GM19328 (cell line): ENCODE measurements at regions not wholly inside any gene's neighbourhood (a gene's known extent, or its start where the extent isn't known, plus 50 kb on each side); places are given as distances from the start of the nearest gene placed in this dataset.
"Not testable (repeated sequence)": the region's sequence is repeated elsewhere in the genome, so short reads cannot be mapped to it uniquely, and the experiment has no call there.

ENCODE experiments used
- ATAC-seq: cut with Tn5 transposase; IDR thresholded peaks from one replicate; pipeline ENCODE4 v1.9.1; 2021; ENCODE audit warnings: mild to moderate bottlenecking, moderate library complexity; ENCODE audit not compliant: unreplicated experiment

DNA sequence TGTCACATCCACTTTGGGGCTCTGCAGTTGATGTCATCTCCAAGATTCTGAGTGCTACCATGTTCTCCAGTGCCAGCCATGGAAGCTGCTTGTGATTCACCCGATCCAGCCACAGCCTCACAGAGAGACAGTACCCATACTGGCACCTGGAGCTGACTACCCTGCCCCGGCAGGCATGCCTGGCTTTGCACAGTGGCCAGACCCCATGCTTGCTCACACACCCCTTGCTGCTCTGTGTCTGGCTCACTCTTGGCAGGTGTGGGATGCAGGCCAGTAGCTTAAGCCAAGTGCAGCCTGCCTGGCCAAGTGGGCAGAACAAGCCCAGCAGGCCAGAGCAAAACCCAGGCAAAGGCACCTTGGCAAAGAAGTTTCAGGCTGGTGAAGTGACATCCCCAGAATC, 828.4 kb upstream of the VRK2 start:
- no peak for ATAC-seq

DNA sequence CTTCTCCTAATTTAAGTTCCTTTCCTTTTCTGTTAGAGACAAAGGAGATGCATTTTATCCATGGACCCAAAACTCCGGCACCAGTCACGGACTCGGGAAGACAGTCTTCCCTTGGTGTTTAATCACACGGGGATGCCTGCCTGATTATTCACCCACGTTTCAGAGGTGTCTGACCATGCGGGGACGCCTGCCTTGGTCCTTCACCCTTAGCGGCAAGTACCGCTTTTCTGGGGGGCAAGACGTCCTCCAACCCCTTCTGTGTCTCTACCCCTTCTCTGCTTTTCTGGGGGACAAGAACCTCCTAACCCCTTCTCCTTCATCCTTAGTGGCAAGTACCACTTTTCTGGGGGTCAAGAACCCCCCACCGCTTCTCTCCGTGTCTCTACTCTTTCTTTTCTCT, 816.9 kb upstream of the VRK2 start:
- not testable (repeated sequence) for ATAC-seq

DNA sequence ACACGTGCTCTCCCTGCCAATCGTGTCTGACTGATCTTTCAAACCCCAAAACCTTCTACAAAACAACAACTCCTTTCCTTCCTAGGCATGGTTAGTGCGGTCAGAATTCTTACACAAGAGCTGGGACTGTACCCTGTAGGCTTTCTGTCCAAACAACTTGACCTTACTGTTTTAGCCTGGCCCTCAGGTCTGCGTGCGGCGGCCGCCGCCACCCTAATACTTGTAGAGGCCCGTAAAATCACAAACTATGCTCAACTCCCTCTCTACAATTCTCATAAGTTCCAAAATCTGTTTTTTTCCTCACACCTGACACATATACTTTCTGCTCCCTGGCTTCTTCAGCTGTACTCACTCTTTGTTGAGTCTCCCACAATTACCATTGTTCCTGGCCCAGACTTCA, 814.3 kb upstream of the VRK2 start:
- ATAC-seq, result not testable (repeated sequence)

DNA sequence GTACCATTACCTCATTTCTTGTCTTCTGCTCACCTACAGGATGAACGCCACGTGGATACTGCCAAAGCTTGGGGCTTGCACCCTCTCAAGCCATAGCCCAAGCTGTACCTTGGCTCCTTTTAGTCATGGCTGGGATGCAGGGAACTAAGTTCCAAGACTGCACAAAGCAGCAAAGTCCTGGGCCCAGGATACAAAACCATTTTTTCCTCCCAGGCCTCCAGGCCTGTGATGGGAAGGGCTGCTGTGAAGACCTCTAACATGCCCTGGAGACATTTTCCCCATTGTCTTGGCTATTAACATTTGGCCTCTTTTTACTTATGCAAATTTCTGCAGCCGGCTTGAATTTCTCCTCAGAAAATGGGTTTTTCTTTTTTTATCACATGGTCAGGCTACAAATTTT, 795.1 kb upstream of the VRK2 start:
- not testable (repeated sequence) for ATAC-seq

DNA sequence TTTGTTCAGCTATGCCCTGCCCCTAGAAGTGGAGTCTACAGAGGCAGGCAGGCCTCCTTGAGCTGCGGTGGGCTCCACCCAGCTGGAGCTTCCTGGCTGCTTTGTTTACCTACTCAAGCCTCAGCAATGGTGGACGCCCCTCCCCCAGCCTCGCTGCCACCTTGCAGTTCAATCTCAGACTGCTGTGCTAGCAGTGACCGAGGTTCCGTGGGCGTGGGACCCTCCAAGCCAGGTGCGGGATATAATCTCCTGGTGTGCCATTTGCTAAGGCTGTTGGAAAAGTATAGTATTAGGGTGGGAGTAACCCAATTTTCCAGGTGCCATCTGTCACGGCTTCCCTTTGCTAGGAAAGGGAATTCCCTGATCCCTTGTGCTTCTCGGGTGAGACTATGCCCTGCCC, 770.2 kb upstream of the VRK2 start:
- ATAC-seq, result not testable (repeated sequence)

DNA sequence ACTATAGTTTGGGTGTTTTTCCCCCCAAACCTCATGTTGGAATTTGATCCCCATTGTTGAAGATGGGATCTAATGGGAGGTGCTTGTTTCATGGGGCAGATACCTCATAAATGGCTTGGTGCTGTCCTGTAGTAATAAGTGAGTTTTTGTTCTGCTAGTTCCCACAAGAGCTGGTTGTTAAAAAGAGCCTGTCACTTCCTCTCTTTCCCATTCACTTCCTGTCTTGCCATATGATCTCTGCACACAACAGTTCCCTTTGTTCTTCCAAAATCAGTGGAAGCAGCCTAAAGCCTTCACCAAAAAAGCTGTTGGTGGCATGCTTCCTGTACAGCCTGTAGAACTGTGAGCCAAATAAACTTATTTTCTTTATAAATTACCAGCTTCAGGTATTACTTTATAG, 768.2 kb upstream of the VRK2 start:
- no peak for ATAC-seq

DNA sequence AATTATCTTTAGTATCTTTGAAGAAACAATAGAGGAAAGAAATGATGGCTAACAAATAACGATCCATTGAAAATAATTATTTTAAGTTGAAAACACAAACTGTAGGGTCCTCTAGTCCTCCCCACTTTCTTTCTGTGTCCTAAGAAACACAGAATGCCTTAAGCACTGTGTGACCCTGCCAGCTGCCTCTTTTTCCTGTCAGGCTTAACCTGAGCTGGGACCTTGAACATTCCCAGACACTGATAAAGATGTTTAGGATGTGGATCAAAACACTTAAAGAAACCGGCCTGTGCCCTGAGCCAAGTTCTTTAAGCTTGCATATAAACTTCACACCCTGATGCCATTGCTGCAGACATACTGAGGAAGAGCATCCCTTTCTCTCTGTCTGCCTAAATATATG, 755.4 kb upstream of the VRK2 start:
- no peak for ATAC-seq

DNA sequence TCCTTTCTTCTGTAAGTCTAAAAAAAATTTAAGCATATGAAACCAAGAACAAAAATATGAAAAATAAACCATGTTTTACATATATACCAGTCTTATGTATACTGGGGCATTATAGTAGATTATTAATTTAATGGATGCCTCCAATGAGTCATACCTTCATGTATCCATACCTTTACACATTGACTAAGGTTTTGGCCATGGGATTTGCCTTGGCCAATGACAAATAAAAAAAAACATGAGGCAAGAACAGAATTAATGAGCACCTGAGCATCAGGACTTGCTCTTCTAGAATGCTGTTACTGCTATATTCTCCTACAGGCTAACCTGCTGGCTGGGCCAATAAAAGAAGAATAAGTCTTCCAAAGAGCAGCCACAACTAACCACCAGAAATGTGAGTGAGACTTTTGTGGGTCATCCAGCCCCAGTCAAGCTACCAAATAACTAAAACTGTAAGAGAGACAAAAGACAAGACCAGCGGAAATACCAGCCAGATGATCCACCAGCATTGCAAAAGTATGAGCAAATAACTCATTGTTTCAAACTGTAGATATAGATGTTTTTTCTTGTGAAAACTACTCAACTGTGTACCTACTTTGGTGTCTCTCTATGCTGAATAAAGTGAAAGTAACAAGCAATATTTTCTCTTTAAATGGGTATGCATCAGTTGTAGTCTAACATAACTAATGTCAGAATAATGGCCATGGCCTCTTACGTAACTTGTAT, 749.6 kb upstream of the VRK2 start:
- no peak for ATAC-seq

DNA sequence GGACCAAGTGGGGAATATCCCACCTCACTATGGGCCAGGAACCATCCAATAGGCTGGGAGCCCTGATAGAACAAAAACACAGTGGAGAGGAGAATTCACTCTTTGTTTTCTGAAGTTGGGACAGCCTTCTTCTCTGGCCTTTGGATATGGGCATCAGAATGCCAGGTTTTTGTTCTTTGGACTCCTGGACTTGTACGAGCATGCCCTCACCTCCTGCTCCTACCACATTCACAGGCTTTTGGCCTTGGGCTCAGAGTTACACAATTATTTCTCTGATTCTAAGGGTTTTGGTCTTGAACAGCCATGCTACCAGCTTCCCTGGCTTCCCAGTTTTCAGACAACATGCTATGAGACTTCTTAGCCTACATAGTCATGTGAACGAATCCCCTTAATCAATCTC, 732.9 kb upstream of the VRK2 start:
- no peak for ATAC-seq

DNA sequence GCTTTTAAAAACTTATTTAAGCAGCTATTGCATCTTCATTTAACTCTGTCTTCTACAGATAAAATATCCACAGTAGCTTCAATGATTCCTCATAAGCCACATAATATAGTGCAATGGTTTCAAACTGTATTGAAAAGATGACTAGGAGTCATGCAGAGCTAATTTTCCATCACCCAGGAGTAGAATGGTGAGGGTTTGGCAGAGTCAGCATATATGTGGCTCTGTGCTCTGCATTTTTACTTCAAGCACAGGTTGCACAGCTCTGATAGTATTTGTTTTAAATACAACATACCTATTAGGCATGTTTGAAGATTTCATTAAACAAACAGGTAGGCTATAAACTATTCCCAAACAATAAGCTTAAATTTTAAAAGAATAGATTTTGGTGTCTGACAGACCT, 731.9 kb upstream of the VRK2 start:
- no peak for ATAC-seq

DNA sequence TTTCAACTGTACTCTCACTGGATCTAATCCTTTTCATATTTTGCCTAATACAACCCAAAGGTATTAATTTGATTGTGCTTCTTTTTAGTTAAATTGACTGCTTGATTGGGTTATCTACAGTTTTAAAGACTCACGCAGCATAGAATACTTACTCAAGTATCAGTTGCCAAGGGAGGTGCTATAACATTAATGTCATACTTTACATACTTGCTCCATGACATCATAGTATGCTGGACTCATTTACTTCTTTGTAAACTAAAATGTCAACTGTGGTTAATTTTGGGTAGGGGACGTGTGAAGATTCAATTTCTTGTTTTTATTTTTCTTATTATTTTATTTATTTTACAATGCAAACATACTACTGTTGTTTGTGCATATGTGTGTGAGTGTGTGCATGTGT, 716.2 kb upstream of the VRK2 start:
- ATAC-seq, result no peak

DNA sequence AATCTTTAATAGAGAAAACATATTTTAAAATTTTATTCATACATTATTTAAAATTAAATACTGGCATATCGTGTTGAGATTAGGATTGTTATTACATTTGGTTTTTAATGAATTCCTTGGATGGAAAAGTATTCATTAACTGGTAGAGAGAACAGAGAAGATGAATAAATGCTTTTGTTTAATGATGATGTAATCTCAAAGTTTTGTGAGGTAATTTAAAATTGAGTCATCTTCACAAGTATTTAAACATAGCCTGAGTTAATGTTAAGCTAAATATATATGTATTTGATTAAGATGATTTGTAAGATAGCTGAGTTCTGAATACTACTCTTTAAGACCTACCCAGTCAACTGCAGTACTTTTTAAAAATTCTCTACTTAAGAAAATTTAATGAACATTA, 713.4 kb upstream of the VRK2 start:
- ATAC-seq, result no peak

DNA sequence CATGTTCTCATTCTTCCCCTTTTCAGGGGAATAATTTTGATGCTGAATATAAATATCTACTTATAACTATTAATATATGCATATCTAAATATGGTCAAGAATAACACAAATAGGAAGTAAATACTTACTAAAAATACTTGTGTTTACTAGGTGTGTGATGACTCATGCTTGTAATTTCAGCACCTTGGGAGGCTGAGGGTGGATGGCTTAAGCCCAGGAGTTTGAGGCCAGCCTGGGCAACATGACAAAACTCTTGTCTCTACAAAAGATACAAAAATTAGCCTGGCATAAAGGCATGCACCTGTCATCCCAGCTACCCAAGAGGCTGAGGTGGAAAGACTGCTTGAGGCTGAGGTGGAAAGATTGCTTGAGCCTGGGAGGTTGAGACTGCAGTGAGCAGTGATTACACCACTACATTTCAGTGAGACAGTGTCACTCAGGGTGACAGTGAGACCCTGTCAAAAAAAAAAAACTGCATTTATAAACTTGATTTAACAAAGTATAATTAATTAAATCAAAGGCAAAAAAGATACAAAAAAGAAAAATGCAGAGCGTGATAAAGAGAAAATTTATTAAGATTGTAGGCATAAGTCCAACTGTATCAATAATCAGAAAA, 703.1 kb upstream of the VRK2 start:
- no peak for ATAC-seq

DNA sequence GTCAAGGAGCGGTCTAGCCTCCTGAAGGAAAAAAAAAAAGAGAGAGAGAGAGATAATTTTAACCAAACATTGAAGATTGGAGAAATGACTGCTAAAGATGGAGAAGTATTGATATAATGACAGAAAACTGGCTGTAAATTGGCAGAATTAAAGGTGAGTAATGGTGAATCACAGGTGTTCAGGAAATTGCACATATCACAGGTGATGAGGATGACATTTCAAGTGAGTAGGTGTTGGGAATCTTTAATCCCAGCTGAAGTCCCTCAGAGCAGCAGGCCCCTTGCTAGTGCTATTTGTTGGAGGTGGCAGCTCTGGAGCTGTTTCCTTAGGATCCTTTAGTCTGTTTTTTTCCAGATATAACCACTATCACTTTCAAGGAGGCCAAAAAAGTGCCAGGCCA, 678.4 kb upstream of the VRK2 start:
- ATAC-seq, result no peak

DNA sequence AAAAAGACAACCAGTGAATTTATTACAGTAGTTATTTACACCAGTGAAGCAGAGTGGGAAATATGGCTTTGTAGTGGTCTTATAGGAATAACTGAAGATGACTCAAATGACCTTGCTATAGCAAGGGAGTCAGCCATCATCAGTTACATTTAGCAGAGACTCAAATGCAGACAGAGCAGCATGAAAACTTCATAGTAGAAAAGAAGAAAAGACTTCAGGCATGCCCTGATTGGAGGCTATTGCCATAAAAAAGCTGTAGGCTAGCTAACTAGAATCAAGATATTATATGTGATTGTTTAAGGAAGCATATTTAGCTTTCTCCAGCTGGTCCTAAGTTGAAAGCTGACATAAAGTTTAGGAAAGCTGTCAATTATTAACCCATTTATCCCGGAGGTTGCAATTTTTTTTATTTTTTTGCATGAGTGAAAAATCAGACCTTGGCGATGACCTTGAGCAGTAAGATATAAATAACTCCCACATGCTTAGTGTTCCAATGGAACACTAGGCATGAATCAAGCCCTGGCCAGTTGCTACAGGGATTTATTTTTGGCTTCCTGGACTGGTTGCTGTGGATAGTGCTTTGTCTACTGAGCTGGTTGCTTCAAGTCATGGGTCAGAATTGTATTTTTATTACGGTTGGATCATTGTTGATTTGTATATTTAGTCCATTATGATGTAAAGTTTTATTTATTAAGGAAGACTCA, 675.6 kb upstream of the VRK2 start:
- ATAC-seq, result no peak

DNA sequence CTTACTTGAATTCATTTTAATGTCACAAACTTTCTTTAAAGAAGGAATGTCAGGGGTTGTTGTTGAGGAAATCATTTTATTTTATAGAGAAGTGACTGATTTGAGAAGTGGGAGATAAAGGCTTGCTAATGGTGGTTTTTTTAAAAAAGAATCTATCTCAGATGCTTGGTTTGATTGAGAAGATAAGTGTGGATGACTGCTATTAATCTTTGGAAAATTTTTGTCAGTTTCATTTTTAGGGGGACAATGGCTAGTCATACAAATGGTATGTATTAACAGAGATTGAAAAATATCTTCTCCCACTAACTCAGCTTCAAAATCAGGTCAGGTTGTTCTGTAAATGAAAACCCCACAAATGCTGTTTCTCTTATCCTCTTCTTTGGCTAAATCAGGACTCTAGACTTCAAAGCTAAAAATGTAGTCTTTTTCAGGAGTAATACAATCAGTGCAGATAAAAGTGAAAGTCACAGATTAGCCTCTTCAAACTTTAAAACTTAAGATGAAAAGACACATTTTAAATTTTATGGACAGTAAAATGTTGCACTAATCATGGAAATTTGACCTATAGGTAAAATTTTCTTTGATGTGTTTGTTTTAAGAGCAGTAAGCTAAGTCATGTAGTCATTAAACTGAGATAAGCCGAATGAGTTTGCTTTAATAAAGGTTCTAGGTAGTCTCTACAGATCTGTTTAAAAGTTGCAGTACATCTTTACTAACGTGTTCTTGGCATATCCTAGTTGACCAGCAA, 674.2 kb upstream of the VRK2 start:
- no peak for ATAC-seq

DNA sequence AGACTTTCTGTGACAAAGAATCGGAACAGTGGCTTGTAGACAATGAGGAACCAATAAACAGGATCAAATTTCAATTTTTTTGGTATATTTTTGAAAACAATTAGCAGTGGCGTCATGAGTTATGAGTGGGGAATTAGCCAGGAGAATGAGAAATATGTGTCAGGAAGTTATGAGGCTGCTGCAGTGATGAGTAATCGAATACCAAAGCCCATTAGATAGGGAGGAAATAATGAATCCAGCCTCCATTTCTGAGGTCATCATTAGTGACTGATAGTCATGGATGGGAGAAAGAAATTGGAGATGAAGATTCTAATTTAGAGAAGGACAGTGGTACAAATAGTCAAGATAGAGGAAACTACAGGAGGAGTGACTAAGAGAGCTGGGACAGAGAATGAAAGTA, 673.1 kb upstream of the VRK2 start:
- ATAC-seq, result no peak

DNA sequence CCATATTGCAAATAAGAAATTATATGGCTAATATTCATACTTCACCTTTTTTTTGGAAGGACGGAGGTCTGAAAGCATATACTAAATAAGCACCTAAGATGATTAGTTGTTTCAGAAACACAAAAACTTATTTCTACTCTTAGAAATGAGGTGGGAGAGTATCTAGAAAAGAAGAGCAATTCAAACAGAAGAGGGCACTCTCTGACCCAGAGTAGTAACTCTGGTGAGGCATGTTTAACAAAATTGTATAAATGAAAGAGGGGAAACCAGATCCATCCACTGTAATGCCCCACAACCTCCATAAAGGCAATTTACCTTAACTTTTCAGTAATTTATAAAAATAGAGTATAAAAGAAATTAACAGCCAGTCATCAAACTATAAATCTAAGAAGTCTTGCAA, 669.6 kb upstream of the VRK2 start:
- no peak for ATAC-seq

DNA sequence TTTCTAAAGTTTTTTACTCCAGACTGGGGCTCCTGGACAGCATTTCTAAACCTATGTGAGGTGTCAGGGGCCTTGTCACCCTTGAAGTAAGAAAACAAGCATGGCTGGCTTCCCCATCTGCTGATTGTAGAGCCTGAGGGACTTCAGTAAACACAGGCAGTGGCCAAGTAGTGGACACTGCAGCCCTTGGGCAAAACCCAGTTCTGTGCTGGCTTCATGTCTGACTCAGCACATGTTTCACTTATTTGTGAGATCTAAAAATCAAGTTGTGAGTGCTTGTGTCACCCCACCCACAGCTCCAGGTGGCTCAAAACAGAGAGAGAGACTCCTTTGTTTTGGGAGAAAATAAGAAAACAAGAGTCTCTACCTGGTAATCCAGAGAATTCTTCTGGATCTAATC, 660.3 kb upstream of the VRK2 start:
- ATAC-seq, result no peak

DNA sequence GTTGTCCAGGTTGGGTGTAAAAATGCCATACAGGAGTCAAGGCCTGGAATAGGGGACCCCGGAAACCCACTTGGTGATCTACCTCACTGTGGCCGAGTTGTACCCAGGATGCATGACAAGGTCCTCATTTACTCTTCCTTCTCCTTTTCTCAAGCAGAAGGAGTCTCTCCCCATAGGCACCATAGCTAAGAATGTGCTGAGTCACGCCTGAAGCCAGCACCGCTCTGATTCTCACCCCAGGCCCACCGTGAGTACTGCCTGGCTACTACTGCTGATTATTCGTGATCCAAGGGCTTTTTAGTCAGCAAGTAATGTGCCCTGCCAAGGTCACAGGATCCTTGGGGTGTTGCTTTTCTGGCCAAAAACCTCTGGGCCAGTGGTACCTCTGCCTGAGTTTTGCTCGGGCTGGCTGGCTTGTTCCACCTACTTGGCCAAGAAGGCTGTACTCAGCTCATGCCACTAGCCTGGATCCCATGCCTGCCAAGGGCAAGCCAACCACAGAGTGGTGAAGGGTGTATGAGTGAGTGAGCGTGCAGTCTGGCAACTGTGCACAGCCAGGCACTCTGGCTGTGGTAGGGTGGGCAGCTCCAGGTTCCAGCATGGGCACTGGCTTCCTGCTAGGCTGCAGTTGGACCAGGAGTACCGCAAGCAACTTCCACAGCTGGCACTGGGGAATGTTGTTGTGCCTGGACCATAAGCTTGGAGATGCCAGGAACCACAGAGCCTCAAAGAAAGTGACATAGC, 650.1 kb upstream of the VRK2 start:
- no peak for ATAC-seq
